OCI-LY3 (cell line): ENCODE measurements at regions not wholly inside any gene's neighbourhood (a gene's known extent, or its start where the extent isn't known, plus 50 kb on each side); places are given as distances from the start of the nearest gene placed in this dataset.

Experiments
- H2AFZ ChIP-seq: fragments of 200-600, 300-600 bp; shearing (Covaris generic); 2 replicates; pipeline ENCODE4 v1.6.0; 2014; ENCODE audit warnings: antibody characterized with exemption, low read depth, low read length
- H3K27ac ChIP-seq: fragments of 200-600, 300-600 bp; sonication (generic); 2 replicates; pipeline ENCODE4 v1.5.1; 2014; ENCODE audit warnings: mild to moderate bottlenecking, low read length, moderate library complexity, mixed read lengths
- H3K27me3 ChIP-seq: fragments of 200-600, 300-600 bp; sonication (generic); 2 replicates; pipeline ENCODE4 v1.6.1; 2014; ENCODE audit warnings: low read depth, low read length, mixed read lengths
- H3K36me3 ChIP-seq: fragments of 200-600, 300-600 bp; sonication (generic); replicated peaks from 2 replicates; pipeline ENCODE3; 2014; ENCODE audit warnings: low read depth, low read length, mixed read lengths
- H3K4me1 ChIP-seq: fragments of 300-600, 200-600 bp; sonication (generic); 2 replicates; pipeline ENCODE4 v1.6.1; 2014; ENCODE audit warnings: low read length, mixed read lengths
- H3K4me2 ChIP-seq: fragments of 200-600, 300-600 bp; sonication (generic); 2 replicates; pipeline ENCODE4 v1.6.1; 2014; ENCODE audit warnings: low read length, mixed read lengths
- H3K4me3 ChIP-seq: fragments of 300-600, 200-600 bp; sonication (generic); 2 replicates; pipeline ENCODE4 v1.5.1; 2014; ENCODE audit warnings: antibody characterized with exemption, mild to moderate bottlenecking, low read length, moderate library complexity
- H3K79me2 ChIP-seq: fragments of 300-600, 200-600 bp; shearing (Covaris generic); 2 replicates; pipeline ENCODE4 v1.6.1; 2014; ENCODE audit warnings: mild to moderate bottlenecking, low read length, mixed read lengths
- H3K9ac ChIP-seq: fragments of 300-600, 200-600 bp; shearing (Covaris generic); 2 replicates; pipeline ENCODE4 v1.6.0; 2014; ENCODE audit warnings: mild to moderate bottlenecking, low read length, moderate library complexity
- H3K9me3 ChIP-seq: fragments of 200-600, 300-600 bp; shearing (Covaris generic); 2 replicates; pipeline ENCODE4 v1.6.1; 2014; ENCODE audit warnings: low read length, mixed read lengths; ENCODE audit not compliant: insufficient read depth
- H4K20me1 ChIP-seq: fragments of 200-600, 300-600 bp; sonication (generic); 2 replicates; pipeline ENCODE4 v1.6.1; 2016; ENCODE audit warnings: low read length, mixed read lengths; ENCODE audit not compliant: insufficient read depth
- CTCF ChIP-seq: fragments of 200-600, 300-600 bp; sonication (generic); IDR thresholded peaks from 2 replicates; pipeline ENCODE4 v1.5.1; 2014; ENCODE audit warnings: antibody characterized with exemption, low read length, low read depth
- EZH2phosphoT487 ChIP-seq: fragments of 200-600 bp; shearing (Covaris generic); IDR thresholded peaks from 2 replicates; pipeline ENCODE4 v1.6.1; 2018; ENCODE audit warnings: antibody characterized with exemption, mixed run types, low read depth

- no peaks in the 10 kb centered on the region for H3K36me3 ChIP-seq
- H3K4me3 ChIP-seq: no peak overlapping the region
- H3K27me3 ChIP-seq: no peaks in the 10 kb centered on the region
- no peak for TF ChIP-seq EZH2phosphoT487
- TF ChIP-seq CTCF: no peak
- no peak overlapping the region for H2AFZ ChIP-seq
- no peaks in the 10 kb centered on the region for H3K9me3 ChIP-seq
- H3K79me2 ChIP-seq: no peaks in the 10 kb centered on the region
- no peak overlapping the region for H3K27ac ChIP-seq
- no peaks in the 10 kb centered on the region for H4K20me1 ChIP-seq
- no peaks in the 10 kb centered on the region for H3K4me1 ChIP-seq
- H3K4me2 ChIP-seq: no peak overlapping the region
- H3K9ac ChIP-seq: no peak overlapping the region
Measured at GRCh38 chr3:20316238-20316637, 130.2 kb upstream of the SGO1 start.

GRCh38 chr3:20310629-20311028 lies 124.6 kb upstream of the SGO1 start:
- H3K27ac ChIP-seq: no peak overlapping the region
- H2AFZ ChIP-seq: no peak overlapping the region

GRCh38 chr3:20307383-20307782 lies 121.4 kb upstream of the SGO1 start:
- Histone ChIP-seq H2AFZ (no peak overlapping the region), H3K27ac (no peak overlapping the region), H4K20me1 (no peaks in the 10 kb centered on the region), H3K4me2 (no peak overlapping the region), H3K79me2 (no peaks in the 10 kb centered on the region), H3K9me3 (no peaks in the 10 kb centered on the region), H3K4me1 (no peaks in the 10 kb centered on the region), H3K27me3 (no peaks in the 10 kb centered on the region), H3K4me3 (no peak overlapping the region), H3K9ac (no peak overlapping the region), H3K36me3 (no peaks in the 10 kb centered on the region)
- TF ChIP-seq EZH2phosphoT487 (no peak), CTCF (no peak)

More at GRCh38 chr3:20310629-20311028, 124.6 kb upstream of the SGO1 start:
- no peaks in the 10 kb centered on the region for H3K79me2 ChIP-seq
- no peak overlapping the region for H3K9ac ChIP-seq
- no peaks in the 10 kb centered on the region for H3K4me1 ChIP-seq
- TF ChIP-seq EZH2phosphoT487: no peak
- no peak for TF ChIP-seq CTCF
- no peaks in the 10 kb centered on the region for H3K9me3 ChIP-seq
- no peaks in the 10 kb centered on the region for H3K27me3 ChIP-seq
- H4K20me1 ChIP-seq: no peaks in the 10 kb centered on the region
- H3K4me3 ChIP-seq: no peak overlapping the region
- H3K36me3 ChIP-seq: no peaks in the 10 kb centered on the region
- H3K4me2 ChIP-seq: no peak overlapping the region

- no peaks in the 10 kb centered on the region for H3K27me3 ChIP-seq
- H2AFZ ChIP-seq: peak overlapping the region; percentile 45; the same call in 1 of the 2 replicates
- no peaks in the 10 kb centered on the region for H3K4me1 ChIP-seq
- H3K9me3 ChIP-seq: no peaks in the 10 kb centered on the region
- TF ChIP-seq EZH2phosphoT487 (no peak), CTCF (no peak)
- H3K36me3 ChIP-seq: no peaks in the 10 kb centered on the region
- no peak overlapping the region for H3K27ac ChIP-seq
- H3K4me2 ChIP-seq: no peak overlapping the region
- H3K4me3 ChIP-seq: no peak overlapping the region
- no peak overlapping the region for H3K9ac ChIP-seq
- no peaks in the 10 kb centered on the region for H4K20me1 ChIP-seq
- H3K79me2 ChIP-seq: no peaks in the 10 kb centered on the region
Measured at GRCh38 chr3:20305647-20306046, 119.6 kb upstream of the SGO1 start.
